ENCODE measurements at regions not wholly inside any gene's neighbourhood (a gene's known extent, or its start where the extent isn't known, plus 50 kb on each side); places are given as distances from the start of the nearest gene placed in this dataset.

GRCh38 chr16:85279402-85279801 is 167.1 kb upstream of the CIBAR2 start:
- Histone ChIP-seq H3K36me3 (replicated peaks in 1 of 2; ENCODE audit: control insufficient read depth in 1 of 2, insufficient read depth in 2 of 2, low read length in 2 of 2) (no peaks in the 10 kb centered on the region), H3K9me3 (replicated peaks in 1 of 2; ENCODE audit: control insufficient read depth in 1 of 2, insufficient read depth in 1 of 2, low read length in 2 of 2) (no peaks in the 10 kb centered on the region), H3K9ac (ENCODE audit: insufficient read depth, low read length, poor library complexity, severe bottlenecking) (no peak overlapping the region), H3K27me3 (ENCODE audit: control insufficient read depth in 2 of 2, insufficient read depth in 2 of 2, low read length in 2 of 2) (no peaks in the 10 kb centered on the region), H3K79me2 (ENCODE audit: insufficient read depth, low read length) (no peaks in the 10 kb centered on the region), H2AFZ (ENCODE audit: insufficient read depth, low read depth, low read length, poor library complexity, severe bottlenecking) (no peak overlapping the region), H3K4me2 (replicated peaks; ENCODE audit: extremely low read depth, low read length, poor library complexity, severe bottlenecking) (no peak overlapping the region), H3K27ac (ENCODE audit: low read depth in 1 of 2, low read length in 2 of 2) (no peak overlapping the region), H3K4me1 (ENCODE audit: control insufficient read depth in 1 of 2, insufficient read depth in 2 of 2, low read length in 2 of 2) (no peaks in the 10 kb centered on the region), H3K4me3 (replicated peaks in 1 of 3; ENCODE audit: low read depth in 2 of 3, low read length in 3 of 3) (no peak overlapping the region), H4K20me1 (ENCODE audit: insufficient read depth, low read length) (no peaks in the 10 kb centered on the region)
- H3K4me3 Mint-ChIP-seq: no peak overlapping the region
- TF ChIP-seq CTCF (IDR thresholded peaks at IDR 0.05): no peak
- no peak for DNase-seq
- no peaks in the 10 kb centered on the region for H3K36me3 Mint-ChIP-seq
- H3K27me3 Mint-ChIP-seq (ENCODE audit: low read depth in 3 of 3): peaks cover 4 to 8% (median 6%) of the 10 kb centered on the region in 3 donors
- intact Hi-C loops (cut with micrococcal nuclease): no loop called here
- H3K9me3 Mint-ChIP-seq: no peaks in the 10 kb centered on the region
- H3K27ac Mint-ChIP-seq: peak overlapping the region in 1 of 7 donors; percentile 57
- no peaks in the 10 kb centered on the region for H3K4me1 Mint-ChIP-seq
- WGBS (ENCODE audit: insufficient coverage): 100% methylated on average over 4 of the region's 4 CpGs

DNA sequence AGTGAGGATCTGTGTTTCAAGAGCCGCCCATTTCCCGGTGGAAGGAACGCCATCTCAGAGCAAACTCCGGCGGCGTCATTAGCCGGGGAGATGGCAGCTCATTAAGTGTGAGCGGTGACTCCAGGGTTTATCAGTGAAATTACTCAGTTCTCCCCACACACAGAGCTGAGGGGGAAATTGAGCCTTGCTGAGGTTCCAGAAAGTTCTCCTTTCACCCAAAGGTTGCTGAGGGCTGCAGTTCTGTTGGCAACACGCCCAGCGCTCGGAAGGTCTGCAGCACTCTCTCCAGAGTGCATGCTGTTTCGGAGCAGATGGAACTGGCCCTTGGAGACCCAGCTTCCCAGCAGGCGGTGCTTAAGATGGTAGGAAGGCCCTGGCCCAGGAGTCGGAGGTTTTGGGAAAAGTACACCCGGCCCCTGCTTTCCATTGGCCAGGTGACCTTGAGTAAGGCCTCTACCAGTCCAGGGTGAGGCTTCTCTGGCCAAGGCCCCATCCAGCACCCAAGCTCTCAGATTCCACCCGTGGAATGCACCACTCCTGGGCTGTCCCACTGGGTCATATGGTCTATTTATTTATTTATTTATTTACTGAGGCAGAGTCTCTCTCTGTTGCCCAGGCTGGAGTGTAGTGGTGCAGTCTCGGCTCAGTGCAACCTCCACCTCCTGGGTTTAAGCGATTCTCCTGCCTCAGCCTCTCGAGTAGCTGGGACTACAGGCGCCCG is 167.7 kb upstream of the CIBAR2 start:
- Histone ChIP-seq H3K9ac (ENCODE audit: insufficient read depth, low read length, poor library complexity, severe bottlenecking) (no peak overlapping the region), H3K4me3 (replicated peaks in 1 of 3; ENCODE audit: low read depth in 2 of 3, low read length in 3 of 3) (no peak overlapping the region), H3K4me1 (ENCODE audit: control insufficient read depth in 1 of 2, insufficient read depth in 2 of 2, low read length in 2 of 2) (no peaks in the 10 kb centered on the region), H3K4me2 (replicated peaks; ENCODE audit: extremely low read depth, low read length, poor library complexity, severe bottlenecking) (no peak overlapping the region), H4K20me1 (ENCODE audit: insufficient read depth, low read length) (no peaks in the 10 kb centered on the region), H3K27me3 (ENCODE audit: control insufficient read depth in 2 of 2, insufficient read depth in 2 of 2, low read length in 2 of 2) (no peaks in the 10 kb centered on the region), H2AFZ (ENCODE audit: insufficient read depth, low read depth, low read length, poor library complexity, severe bottlenecking) (no peak overlapping the region), H3K9me3 (replicated peaks in 1 of 2; ENCODE audit: control insufficient read depth in 1 of 2, insufficient read depth in 1 of 2, low read length in 2 of 2) (no peaks in the 10 kb centered on the region), H3K27ac (ENCODE audit: low read depth in 1 of 2, low read length in 2 of 2) (no peak overlapping the region), H3K79me2 (ENCODE audit: insufficient read depth, low read length) (no peaks in the 10 kb centered on the region), H3K36me3 (replicated peaks in 1 of 2; ENCODE audit: control insufficient read depth in 1 of 2, insufficient read depth in 2 of 2, low read length in 2 of 2) (no peaks in the 10 kb centered on the region)
- Mint-ChIP-seq H3K36me3 (no peaks in the 10 kb centered on the region), H3K27me3 (ENCODE audit: low read depth in 3 of 3) (peaks cover 3 to 5% (median 4%) of the 10 kb centered on the region in 3 donors), H3K4me1 (no peaks in the 10 kb centered on the region), H3K27ac (peak overlapping the region in 1 of 7 donors; percentile 57), H3K4me3 (no peak overlapping the region), H3K9me3 (no peaks in the 10 kb centered on the region)
- TF ChIP-seq CTCF (IDR thresholded peaks at IDR 0.05): no peak
- no peak for DNase-seq
- WGBS (ENCODE audit: insufficient coverage): 94% methylated on average over 10 of the region's 21 CpGs
- intact Hi-C loops (cut with micrococcal nuclease): no loop called here

All from CD14-positive monocyte (primary cell).